Kasumi-1 (cell line): ENCODE measurements at regions not wholly inside any gene's neighbourhood (a gene's known extent, or its start where the extent isn't known, plus 50 kb on each side); places are given as distances from the start of the nearest gene placed in this dataset.
"Not testable (repeated sequence)": the region's sequence is repeated elsewhere in the genome, so short reads cannot be mapped to it uniquely, and the experiment has no call there.

Experiments used
- DNase-seq, 2 experiments: peaks; one replicate each; lab custom pipeline; 2025; lab: John Stamatoyannopoulos, UW

- no peak for DNase-seq
Measured at GRCh38 chr11:10955616-10956015, 97.8 kb upstream of the ZBED5 start.

GRCh38 chr11:10954184-10954583 is 96.3 kb upstream of the ZBED5 start:
- DNase-seq = no peak

- DNase-seq = no peak
Measured at GRCh38 chr11:10952872-10953271, 95.0 kb upstream of the ZBED5 start.

GRCh38 chr11:10947935-10948334 is 90.1 kb upstream of the ZBED5 start:
- DNase-seq = not testable (repeated sequence)

- DNase-seq = no peak
Measured at GRCh38 chr11:10946072-10946471, 88.2 kb upstream of the ZBED5 start.

GRCh38 chr11:10945196-10945595 is 87.3 kb upstream of the ZBED5 start:
- no peak for DNase-seq

GRCh38 chr11:10943968-10944367 is 86.1 kb upstream of the ZBED5 start:
- no peak for DNase-seq

GRCh38 chr11:10942620-10943019 is 84.8 kb upstream of the ZBED5 start:
- DNase-seq = no peak

GRCh38 chr11:10941871-10942270 is 84.0 kb upstream of the ZBED5 start:
- DNase-seq = no peak

GRCh38 chr11:10941414-10941813 is 83.6 kb upstream of the ZBED5 start:
- DNase-seq = no peak

GRCh38 chr11:10938650-10939387 is 81.0 kb upstream of the ZBED5 start:
- DNase-seq = no peak

GRCh38 chr11:10938231-10938630 is 80.4 kb upstream of the ZBED5 start:
- no peak for DNase-seq

- DNase-seq = peak; percentile 37 to 52
Measured at GRCh38 chr11:10937385-10937771, 79.5 kb upstream of the ZBED5 start.

- no peak for DNase-seq
Measured at GRCh38 chr11:10936626-10937384, 79.0 kb upstream of the ZBED5 start.

- DNase-seq = no peak
Measured at GRCh38 chr11:10935015-10935559, 77.2 kb upstream of the ZBED5 start.

GRCh38 chr11:10934293-10934860 is 76.5 kb upstream of the ZBED5 start:
- DNase-seq = no peak

GRCh38 chr11:10933455-10934292 is 75.8 kb upstream of the ZBED5 start:
- peak; percentile 91 to 95 for DNase-seq

GRCh38 chr11:10932976-10933375 is 75.1 kb upstream of the ZBED5 start:
- DNase-seq = no peak

- DNase-seq = peak in 1 of 2 experiments; percentile 16
Measured at GRCh38 chr11:10931761-10932670, 74.2 kb upstream of the ZBED5 start.

- DNase-seq = peak in 1 of 2 experiments; percentile 28
Measured at GRCh38 chr11:10930972-10931760, 73.3 kb upstream of the ZBED5 start.
